NCI-H345 treated with DMSO at 0.1 percent for 48 hours (cell line): ENCODE measurements at regions not wholly inside any gene's neighbourhood (a gene's known extent, or its start where the extent isn't known, plus 50 kb on each side); places are given as distances from the start of the nearest gene placed in this dataset.

Experiments used
- DNase-seq: peaks from one replicate; lab custom pipeline; 2025; ENCODE audit not compliant: unreplicated experiment; lab: John Stamatoyannopoulos, UW

DNA sequence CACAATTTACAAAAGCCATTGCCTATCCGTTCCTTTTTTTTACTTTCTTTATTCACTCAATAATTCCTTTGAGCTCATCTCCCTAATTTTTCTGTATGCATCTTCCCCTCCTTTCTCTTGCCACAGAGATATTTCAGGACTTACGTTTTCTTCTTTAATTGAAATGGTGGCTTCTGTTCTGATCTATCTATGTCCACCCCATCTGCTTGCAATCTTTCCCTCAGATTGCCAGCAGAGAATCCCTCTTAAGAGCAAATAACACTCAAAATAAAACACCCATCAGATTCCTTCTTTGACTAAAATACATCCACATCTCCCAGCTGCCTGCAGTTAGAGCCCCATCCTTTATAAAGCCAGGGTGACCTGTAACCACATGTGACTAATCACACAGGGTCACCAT lies 478.6 kb downstream of the EFNB2 start:
- DNase-seq, result no peak

GRCh38 chr13:106052200-106052767 lies 483.2 kb downstream of the EFNB2 start:
- no peak for DNase-seq

- DNase-seq, result no peak
Measured at GRCh38 chr13:106049171-106049570, 486.3 kb downstream of the EFNB2 start.

DNA sequence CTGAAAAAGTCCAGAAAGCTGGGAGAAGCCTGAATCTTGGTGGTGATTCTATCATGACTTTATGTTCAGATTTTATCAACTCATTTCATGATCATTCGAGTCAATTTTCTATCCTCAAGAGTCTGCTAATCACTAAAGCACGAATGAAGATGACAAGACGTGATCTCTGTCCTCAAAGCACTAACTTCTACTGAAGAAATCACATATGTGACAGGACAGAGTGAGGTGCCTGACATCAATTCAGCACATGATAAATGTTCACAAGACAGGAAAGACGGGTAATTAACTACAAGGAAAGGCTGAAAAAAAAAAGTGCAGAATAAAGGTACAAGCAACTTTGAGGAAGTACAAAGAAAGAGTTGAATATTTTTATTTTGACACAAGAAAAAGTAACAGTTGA lies 487.1 kb downstream of the EFNB2 start:
- no peak for DNase-seq

- no peak for DNase-seq
Measured at GRCh38 chr13:106047859-106048258, 487.6 kb downstream of the EFNB2 start.

- no peak for DNase-seq
Measured at GRCh38 chr13:106042996-106043581, 492.4 kb downstream of the EFNB2 start.

DNA sequence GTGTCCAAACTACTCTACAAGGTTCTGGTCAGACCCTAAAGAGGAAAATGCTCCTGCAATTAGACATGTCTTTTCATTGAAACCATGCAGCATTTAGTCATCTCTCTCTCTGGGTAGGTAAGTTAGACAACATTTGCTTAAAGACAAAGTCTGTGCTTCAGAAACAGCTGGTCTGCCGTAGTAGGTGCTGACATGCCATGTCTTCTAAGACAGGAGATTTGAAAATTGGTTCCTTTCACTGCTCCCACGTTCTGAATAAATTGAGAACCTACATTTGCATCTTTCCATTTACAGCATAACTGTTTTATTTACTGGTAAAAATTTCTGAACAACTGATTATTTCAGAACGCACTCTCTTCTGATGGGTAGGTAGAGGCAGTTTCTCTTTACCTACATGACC lies 494.0 kb downstream of the EFNB2 start:
- no peak for DNase-seq

- no peak for DNase-seq
Measured at GRCh38 chr13:106038752-106039151, 496.7 kb downstream of the EFNB2 start.

GRCh38 chr13:106036870-106037269 lies 498.6 kb downstream of the EFNB2 start:
- DNase-seq, result no peak

DNA sequence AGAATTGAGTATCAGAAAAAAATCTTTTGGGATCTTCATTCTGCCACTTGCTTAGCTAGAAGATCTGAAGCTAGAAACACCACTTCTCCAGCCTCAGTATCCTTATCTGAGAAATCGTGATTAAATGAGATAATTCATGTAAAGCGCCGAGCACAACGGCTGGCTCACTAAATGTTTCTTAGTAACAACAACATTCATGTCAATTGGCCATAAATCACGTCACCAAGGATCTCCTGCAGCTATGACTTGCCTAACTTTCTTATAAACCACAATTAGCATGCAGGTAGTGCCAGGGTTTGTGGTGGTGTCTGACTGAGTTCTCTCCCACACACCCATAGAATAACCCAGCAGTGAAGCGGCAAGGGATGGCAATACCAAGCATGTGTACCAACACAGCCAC lies 501.3 kb downstream of the EFNB2 start:
- no peak for DNase-seq

DNA sequence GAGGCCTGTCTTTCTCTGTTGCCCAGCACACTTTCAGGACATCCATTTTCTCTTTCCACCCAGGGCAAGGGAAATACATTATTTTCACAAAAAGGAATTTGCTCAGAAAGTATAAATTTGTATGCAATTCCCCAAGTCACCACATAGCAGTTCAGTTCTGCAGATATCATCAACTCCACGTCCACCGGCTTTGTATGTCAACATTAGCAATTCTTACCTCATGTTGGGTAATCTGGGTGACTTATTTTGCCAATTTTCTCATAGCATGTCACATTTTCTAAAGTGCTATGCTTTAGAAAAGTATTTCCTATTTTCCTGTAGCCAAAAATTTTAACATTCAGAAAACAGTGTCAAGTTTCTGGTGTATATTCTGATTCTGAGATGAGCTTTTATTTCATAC lies 501.8 kb downstream of the EFNB2 start:
- DNase-seq, result no peak

- DNase-seq, result no peak
Measured at GRCh38 chr13:106032441-106032840, 503.0 kb downstream of the EFNB2 start.

DNA sequence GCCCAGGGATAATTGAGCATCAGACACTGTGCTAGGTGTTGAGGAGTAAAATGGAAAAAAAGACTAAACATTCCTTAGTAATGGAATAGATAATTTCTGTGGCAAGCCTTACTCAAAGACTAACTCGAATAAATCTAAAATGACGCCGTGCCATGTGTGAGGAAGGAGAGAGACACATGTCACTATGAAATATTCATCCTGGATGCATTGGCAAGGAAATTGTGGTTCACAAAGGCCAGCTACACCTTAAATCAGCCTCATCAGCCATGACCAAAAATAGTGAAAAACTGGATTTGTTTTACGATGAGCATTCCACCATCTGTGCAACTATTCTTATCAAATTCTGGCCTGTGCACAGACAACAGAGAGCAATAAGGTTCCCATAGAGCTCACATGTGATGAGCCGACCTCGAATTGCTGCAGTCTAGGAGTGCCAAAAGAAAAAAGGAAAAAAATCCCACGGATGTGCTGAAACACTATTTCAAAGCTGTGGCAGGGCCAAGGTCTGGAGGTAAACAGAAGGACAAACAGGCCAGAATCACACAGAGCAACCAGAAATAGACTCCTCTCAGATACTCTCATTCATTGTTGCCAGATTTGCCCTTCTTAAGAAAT lies 505.7 kb downstream of the EFNB2 start:
- DNase-seq, result no peak

DNA sequence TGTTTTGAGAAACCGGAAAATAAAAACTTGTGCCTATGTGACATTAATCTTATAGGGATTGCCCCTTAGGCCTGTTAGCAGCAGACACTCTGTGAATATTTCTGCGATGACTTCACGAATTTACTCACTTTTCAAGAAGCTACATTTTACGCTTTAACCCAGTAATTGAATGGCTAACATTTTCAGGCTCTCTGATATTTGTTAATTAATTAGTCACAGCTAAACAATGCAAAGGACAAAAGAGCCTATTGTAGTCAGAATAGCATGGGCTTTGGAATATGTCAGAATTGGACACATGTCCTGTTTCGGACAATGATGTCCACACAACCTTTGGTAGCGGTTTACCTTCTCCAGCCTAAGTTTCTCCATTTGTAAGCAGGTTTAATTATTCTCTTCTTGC lies 506.6 kb downstream of the EFNB2 start:
- no peak for DNase-seq

DNA sequence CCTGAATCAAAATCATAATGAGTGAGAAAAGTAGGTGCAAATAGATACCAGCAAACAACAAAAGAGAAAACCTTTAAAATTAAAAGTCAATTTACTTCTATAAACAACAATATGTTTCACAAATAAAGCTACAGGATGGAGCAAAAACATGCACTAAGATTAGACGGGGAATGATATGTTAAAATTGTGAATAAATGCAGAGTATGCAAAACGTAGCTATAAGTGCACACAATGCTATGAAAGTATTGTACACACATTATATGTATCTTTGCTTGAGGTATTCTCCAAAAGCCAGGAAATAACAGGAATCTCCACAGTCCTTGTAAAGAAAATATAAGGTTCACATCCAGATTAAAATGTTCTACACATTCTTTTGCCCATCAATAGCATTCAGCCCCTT lies 523.9 kb downstream of the EFNB2 start:
- DNase-seq, result no peak

- DNase-seq, result no peak
Measured at GRCh38 chr13:106010836-106011235, 524.6 kb downstream of the EFNB2 start.

DNA sequence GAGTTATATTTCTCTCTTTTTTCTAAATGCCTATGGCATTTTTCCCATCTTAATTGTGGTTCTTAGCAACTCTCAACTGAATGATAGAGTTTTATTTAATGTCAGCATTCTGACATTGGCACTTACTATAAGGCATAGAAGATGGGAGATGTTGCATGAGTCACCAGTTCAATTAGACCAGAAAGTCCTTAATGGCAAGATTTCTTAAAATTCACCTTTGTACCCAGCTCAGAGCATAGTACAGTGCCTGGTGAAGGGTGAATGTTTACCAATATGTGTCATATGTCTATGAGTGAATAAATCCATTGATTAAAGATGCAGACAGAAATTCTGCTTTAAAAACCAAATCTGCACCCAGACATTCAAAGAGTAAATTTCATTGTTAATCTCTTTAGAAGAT lies 526.9 kb downstream of the EFNB2 start:
- DNase-seq, result no peak

GRCh38 chr13:106007156-106007555 lies 528.3 kb downstream of the EFNB2 start:
- DNase-seq, result no peak

DNA sequence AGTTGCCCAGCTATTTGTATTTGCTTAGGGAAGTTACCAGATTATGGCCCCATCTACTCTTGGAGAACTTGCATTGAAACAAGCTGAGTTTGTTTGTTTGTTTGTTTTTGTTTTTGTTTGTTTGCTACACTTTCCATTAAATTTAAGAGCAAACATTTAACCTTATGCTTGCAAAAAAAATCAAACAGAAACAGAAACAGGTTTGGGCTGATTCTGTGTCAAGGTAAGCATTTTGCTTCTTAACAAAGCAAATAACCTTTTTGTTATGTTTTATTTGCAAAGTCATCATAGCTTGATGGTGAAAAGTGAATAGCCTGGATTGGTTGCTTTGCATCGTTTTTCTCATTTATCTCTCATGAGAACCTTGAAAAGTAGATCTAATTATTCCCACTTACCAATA lies 531.8 kb downstream of the EFNB2 start:
- DNase-seq, result no peak

DNA sequence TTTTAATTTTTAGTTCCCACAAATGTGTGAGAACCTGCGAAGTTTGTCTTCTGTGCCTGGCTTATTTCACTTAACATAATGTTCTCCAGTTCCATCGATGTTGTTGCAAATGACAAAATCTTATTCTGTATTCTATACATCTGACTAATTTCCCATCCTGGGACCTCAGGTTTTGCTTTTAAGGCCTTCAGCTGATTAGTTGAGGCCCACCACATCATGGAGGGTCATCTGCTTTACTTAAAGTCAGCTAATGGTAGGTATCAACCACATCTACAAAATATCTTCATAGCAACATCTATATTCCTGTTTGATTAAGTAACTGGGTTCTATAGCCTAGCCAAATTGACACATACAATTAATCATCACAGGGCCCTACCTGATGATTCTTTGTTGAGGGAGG lies 534.0 kb downstream of the EFNB2 start:
- no peak for DNase-seq

GRCh38 chr13:105997581-105998550 lies 537.6 kb downstream of the EFNB2 start:
- DNase-seq, result no peak
